ENCODE measurements at regions not wholly inside any gene's neighbourhood (a gene's known extent, or its start where the extent isn't known, plus 50 kb on each side); places are given as distances from the start of the nearest gene placed in this dataset.

DNA sequence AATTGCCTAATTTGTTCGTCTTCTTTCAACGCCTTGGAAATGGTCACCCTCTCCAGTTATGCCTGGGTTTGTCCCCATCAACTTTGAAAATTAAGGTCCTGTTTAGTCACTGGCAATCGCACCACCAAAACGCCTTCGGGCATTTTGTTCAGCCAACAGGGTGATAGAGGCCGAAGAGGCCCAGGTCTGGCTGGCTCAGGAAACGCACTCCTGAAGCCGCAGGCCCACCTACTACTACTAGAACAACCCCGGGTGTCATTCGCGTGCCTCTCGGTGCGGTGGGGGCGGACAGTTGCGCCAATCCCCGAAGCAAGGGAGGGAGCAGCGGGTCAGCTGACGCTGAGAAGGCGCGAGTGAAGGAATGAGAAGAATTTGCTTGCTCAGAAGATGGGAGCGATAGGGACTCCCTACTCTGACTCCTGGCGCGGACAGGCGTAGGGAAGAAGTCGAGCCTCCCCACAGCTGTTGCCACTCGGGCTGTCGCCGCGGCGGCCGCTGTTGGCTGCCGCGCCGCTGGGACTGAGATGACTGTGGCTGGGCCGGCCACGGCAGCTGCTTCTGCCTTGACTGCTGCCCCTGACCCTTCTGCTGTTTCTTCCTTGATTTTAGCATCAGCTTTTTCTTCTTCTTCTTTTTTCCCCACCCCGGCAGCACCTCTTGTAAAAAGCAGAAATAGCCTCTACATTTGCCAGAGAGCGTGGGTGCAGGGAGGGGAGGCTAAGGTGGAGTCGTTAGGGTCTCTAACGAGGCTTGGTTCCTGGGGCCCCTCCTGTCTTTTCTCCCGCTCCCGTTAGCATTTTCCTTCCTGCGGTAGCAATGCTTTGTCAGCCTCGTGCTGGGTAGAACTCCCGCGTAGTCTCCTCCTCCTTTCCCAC lies 387.6 kb downstream of the FIGN start:
- H3K4me1 Mint-ChIP-seq = peaks cover 43% of the 10 kb centered on the region
- H3K4me3 Mint-ChIP-seq = peak overlapping the region; percentile 82 to 83 (median 82)
- H3K9me3 Mint-ChIP-seq = no peaks in the 10 kb centered on the region
- no peak for TF ChIP-seq CTCF (IDR thresholded peaks at IDR 0.05; ENCODE audit: unreplicated experiment in 3 of 3)
- H3K36me3 Mint-ChIP-seq (ENCODE audit: low read depth) = no peaks in the 10 kb centered on the region
- H3K27me3 Mint-ChIP-seq (ENCODE audit: low read depth) = no peaks in the 10 kb centered on the region
- H3K27ac Mint-ChIP-seq = peak overlapping the region; percentile 92 to 98 (median 94)

GRCh38 chr2:163345795-163346573 lies 389.8 kb downstream of the FIGN start:
- H3K4me3 Mint-ChIP-seq = no peak overlapping the region
- H3K27me3 Mint-ChIP-seq (ENCODE audit: low read depth) = no peaks in the 10 kb centered on the region
- peak overlapping the region in 1 of 3 experiments; percentile 5 for H3K27ac Mint-ChIP-seq
- peaks cover 34% of the 10 kb centered on the region for H3K4me1 Mint-ChIP-seq
- peak; percentile 79 to 88 (median 81) for TF ChIP-seq CTCF (IDR thresholded peaks at IDR 0.05; ENCODE audit: unreplicated experiment in 3 of 3)
- H3K9me3 Mint-ChIP-seq = no peaks in the 10 kb centered on the region
- no peaks in the 10 kb centered on the region for H3K36me3 Mint-ChIP-seq (ENCODE audit: low read depth)

DNA sequence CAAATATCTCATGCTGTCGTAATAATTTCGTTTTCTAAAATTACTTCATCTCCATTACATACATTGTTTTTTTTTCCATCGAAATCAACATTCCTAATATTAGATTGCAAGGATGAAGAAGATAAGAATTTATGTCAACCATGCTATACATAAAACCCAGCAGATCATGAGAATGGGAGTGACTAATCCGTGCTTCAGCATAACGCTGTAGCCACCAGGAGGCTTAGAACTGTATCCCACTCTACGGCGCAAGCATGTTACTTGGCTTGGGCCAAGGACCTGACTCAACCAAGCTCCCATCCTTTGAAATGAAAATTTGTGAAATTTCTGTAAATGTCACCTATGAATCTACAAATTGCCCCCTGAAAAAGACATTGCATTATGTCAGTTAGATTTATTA lies 392.5 kb downstream of the FIGN start:
- no peak for TF ChIP-seq CTCF (IDR thresholded peaks at IDR 0.05; ENCODE audit: unreplicated experiment in 3 of 3)
- Mint-ChIP-seq H3K9me3 (no peaks in the 10 kb centered on the region), H3K27ac (no peak overlapping the region), H3K4me1 (peaks cover 15% of the 10 kb centered on the region), H3K36me3 (ENCODE audit: low read depth) (no peaks in the 10 kb centered on the region), H3K4me3 (no peak overlapping the region), H3K27me3 (ENCODE audit: low read depth) (no peaks in the 10 kb centered on the region)

- TF ChIP-seq CTCF (IDR thresholded peaks at IDR 0.05; ENCODE audit: unreplicated experiment in 3 of 3) = no peak
- Mint-ChIP-seq H3K27ac (no peak overlapping the region), H3K27me3 (ENCODE audit: low read depth) (no peaks in the 10 kb centered on the region), H3K36me3 (ENCODE audit: low read depth) (no peaks in the 10 kb centered on the region), H3K4me1 (no peaks in the 10 kb centered on the region), H3K9me3 (no peaks in the 10 kb centered on the region), H3K4me3 (no peak overlapping the region)
Observed at GRCh38 chr2:163341426-163341825, 394.4 kb downstream of the FIGN start.

DNA sequence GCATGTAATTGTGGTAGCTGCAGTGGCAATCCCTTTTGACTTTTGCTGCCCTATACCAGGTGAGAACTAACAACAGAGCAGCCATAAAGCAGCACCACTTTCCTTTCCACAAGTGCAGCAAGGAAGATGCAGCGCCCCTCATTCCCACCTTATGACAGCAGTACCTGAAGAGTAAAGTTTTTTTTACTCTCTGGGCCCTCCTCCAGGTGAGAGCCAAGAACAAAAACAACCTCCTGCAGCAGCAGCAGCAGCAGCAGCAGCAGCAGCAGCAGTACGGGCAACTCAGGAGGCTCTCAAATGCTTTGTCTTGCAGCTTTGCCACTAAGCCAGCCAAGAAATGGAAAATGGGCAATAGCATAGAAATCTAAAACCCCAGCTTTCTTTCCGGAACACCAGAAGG lies 397.5 kb downstream of the FIGN start:
- Mint-ChIP-seq H3K27ac (no peak overlapping the region), H3K27me3 (ENCODE audit: low read depth) (no peaks in the 10 kb centered on the region), H3K4me1 (no peaks in the 10 kb centered on the region), H3K36me3 (ENCODE audit: low read depth) (no peaks in the 10 kb centered on the region), H3K4me3 (no peak overlapping the region), H3K9me3 (no peaks in the 10 kb centered on the region)
- TF ChIP-seq CTCF (IDR thresholded peaks at IDR 0.05; ENCODE audit: unreplicated experiment in 3 of 3) = no peak

All from nephron (organoid).